Activated CD4-positive, alpha-beta memory T cell treated with anti-CD3 and anti-CD28 coated beads for 36 hours (primary cell): ENCODE measurements at regions not wholly inside any gene's neighbourhood (a gene's known extent, or its start where the extent isn't known, plus 50 kb on each side); places are given as distances from the start of the nearest gene placed in this dataset.
"Not testable (repeated sequence)": the region's sequence is repeated elsewhere in the genome, so short reads cannot be mapped to it uniquely, and the experiment has no call there.

Source experiments
- CTCF ChIA-PET: fragments of 350-600 bp; sonication (Branson Sonifier 250); formaldehyde crosslinking; loops from one replicate; lab custom pipeline; 2021; ENCODE audit warnings: antibody characterized with exemption, inconsistent platforms; lab: Charles Lee
- POLR2A ChIA-PET: fragments of 350-600 bp; sonication (Branson Sonifier 250); formaldehyde crosslinking; loops from one replicate; lab custom pipeline; 2021; ENCODE audit warnings: antibody characterized with exemption; lab: Charles Lee
- DNase-seq: peaks from one replicate; pipeline ENCODE4 v3.0.0-alpha.2; 2020
- H3K27ac Mint-ChIP-seq: one replicate; pipeline ENCODE4 v1.8.0; 2021; ENCODE audit warnings: mixed read lengths
- H3K27me3 Mint-ChIP-seq: one replicate; pipeline ENCODE4 v1.8.0; 2021; ENCODE audit warnings: mixed read lengths
- H3K36me3 Mint-ChIP-seq: one replicate; pipeline ENCODE4 v1.8.0; 2021; ENCODE audit warnings: mixed read lengths
- H3K4me1 Mint-ChIP-seq: one replicate; pipeline ENCODE4 v1.8.0; 2021; ENCODE audit warnings: low read depth, mixed read lengths
- H3K4me3 Mint-ChIP-seq: one replicate; pipeline ENCODE4 v1.8.0; 2021; ENCODE audit warnings: mild to moderate bottlenecking, mixed read lengths
- H3K9me3 Mint-ChIP-seq: one replicate; pipeline ENCODE4 v1.8.0; 2021; ENCODE audit warnings: mixed read lengths
- intact Hi-C: fragments of 100-400 bp; cut with micrococcal nuclease; formaldehyde crosslinking; loops from one replicate; pipeline ENCODE4 v1.15.1; 2023

DNA sequence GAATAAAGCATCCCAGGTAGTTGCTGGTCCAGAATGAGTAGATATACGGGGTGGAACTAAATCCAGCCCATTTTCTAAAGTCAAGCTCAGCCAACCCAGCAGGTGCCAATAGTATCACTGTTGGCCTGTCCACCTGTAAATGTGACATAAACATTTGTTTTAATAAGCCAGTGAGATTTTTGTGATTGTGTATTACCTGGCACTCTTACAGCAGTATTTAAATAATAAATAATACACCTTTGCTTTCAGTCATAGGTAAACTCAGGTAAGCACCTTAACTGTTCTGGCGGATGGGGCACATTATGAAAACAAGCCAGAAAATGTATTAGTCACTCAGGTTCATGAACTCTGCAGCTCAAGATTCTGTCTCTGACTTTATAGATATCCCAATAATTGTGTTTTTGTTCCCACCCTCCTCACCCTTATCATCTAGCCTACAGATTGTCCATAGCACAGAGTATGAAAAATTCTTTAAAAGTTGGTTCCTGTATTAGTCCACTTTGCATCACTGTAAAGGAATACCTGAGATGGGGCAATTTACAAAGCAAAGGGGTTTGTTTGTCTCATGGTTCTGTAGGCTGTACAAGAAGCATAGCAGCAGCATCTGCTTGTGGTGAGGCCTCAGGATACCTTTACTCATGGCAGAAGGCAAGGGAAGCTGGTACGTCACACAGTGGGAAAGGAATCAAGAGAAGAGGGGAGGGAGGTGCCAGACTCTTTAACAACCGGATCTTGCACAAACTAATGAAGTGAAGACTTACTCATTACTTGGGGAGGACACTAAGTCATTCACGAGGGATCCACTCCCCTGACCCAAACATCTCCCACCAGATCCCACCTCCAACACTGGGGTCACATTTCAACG is 73.0 kb upstream of the CYRIA start:
- intact Hi-C loops, result no loop called here
- H3K36me3 Mint-ChIP-seq, result no peaks in the 10 kb centered on the region
- DNase-seq, result no peak
- POLR2A ChIA-PET, result no interaction called here
- H3K27me3 Mint-ChIP-seq, result peaks cover 11% of the 10 kb centered on the region
- CTCF ChIA-PET, result no interaction called here
- H3K9me3 Mint-ChIP-seq, result no peaks in the 10 kb centered on the region
- no peaks in the 10 kb centered on the region for H3K4me1 Mint-ChIP-seq
- no peak overlapping the region for H3K27ac Mint-ChIP-seq
- H3K4me3 Mint-ChIP-seq, result no peak overlapping the region

GRCh38 chr2:16737812-16738211 is 72.2 kb upstream of the CYRIA start:
- ChIA-PET CTCF (no interaction called here), POLR2A (no interaction called here)
- Mint-ChIP-seq H3K4me3 (no peak overlapping the region), H3K4me1 (no peaks in the 10 kb centered on the region), H3K36me3 (no peaks in the 10 kb centered on the region), H3K9me3 (no peaks in the 10 kb centered on the region), H3K27me3 (peaks cover 14% of the 10 kb centered on the region), H3K27ac (no peak overlapping the region)
- intact Hi-C loops, result no loop called here
- DNase-seq, result no peak

GRCh38 chr2:16736633-16737032 is 71.0 kb upstream of the CYRIA start:
- Mint-ChIP-seq H3K4me3 (no peak overlapping the region), H3K9me3 (no peaks in the 10 kb centered on the region), H3K36me3 (no peaks in the 10 kb centered on the region), H3K27ac (no peak overlapping the region), H3K27me3 (peaks cover 16% of the 10 kb centered on the region), H3K4me1 (no peaks in the 10 kb centered on the region)
- ChIA-PET CTCF (no interaction called here), POLR2A (no interaction called here)
- no peak for DNase-seq
- intact Hi-C loops, result no loop called here

DNA sequence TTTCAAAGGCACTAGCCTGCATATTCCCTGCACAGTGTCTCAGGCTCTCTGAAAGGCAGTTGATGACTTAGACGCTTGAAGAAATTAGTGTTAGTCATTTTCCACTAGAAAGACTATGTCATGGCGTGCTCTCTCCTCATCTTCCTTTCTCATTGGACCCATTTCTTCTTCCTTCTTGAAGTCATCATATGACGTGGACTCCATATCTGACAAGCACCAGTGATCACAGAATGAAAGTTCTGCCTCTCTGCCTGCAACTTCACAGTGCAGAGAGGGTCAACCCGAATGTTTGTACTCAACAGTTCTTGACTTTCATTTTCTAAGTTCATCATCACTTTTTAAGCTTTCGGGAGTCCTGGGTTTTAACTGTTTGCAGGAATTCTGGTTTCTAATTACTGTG is 63.7 kb upstream of the CYRIA start:
- no peaks in the 10 kb centered on the region for H3K9me3 Mint-ChIP-seq
- no peak overlapping the region for H3K4me3 Mint-ChIP-seq
- H3K4me1 Mint-ChIP-seq, result peaks cover 7% of the 10 kb centered on the region

GRCh38 chr2:16728351-16729136 is 62.9 kb upstream of the CYRIA start:
- intact Hi-C loops, result loop anchor here (1.0 to 5.0 kb wide), 2 partner anchors 19 to 1551 kb away; no protein-coding TSS in a partner anchor
- Mint-ChIP-seq H3K27ac (no peak overlapping the region), H3K36me3 (no peaks in the 10 kb centered on the region), H3K9me3 (no peaks in the 10 kb centered on the region), H3K4me1 (peaks cover 7% of the 10 kb centered on the region), H3K4me3 (no peak overlapping the region), H3K27me3 (peaks cover 13% of the 10 kb centered on the region)
- ChIA-PET CTCF (no interaction called here), POLR2A (no interaction called here)
- DNase-seq, result no peak

More for the DNA sequence above, 63.7 kb upstream of the CYRIA start:
- ChIA-PET CTCF (no interaction called here), POLR2A (no interaction called here)
- Mint-ChIP-seq H3K36me3 (no peaks in the 10 kb centered on the region), H3K27ac (no peak overlapping the region), H3K27me3 (peaks cover 15% of the 10 kb centered on the region)
- intact Hi-C loops, result loop anchor here (5.0 kb wide), 1 partner anchor 1552 kb away; no protein-coding TSS in a partner anchor
- no peak for DNase-seq

- H3K36me3 Mint-ChIP-seq, CTCF ChIA-PET, DNase-seq, H3K4me3 Mint-ChIP-seq, POLR2A ChIA-PET, H3K27ac Mint-ChIP-seq, H3K4me1 Mint-ChIP-seq, H3K9me3 Mint-ChIP-seq, H3K27me3 Mint-ChIP-seq: not testable (repeated sequence)
- intact Hi-C loops, result loop anchor here (1.0 to 5.0 kb wide), 2 partner anchors 19 to 1551 kb away; no protein-coding TSS in a partner anchor
These were observed 62.2 kb upstream of the CYRIA start for GRCh38 chr2:16727849-16728248.

DNA sequence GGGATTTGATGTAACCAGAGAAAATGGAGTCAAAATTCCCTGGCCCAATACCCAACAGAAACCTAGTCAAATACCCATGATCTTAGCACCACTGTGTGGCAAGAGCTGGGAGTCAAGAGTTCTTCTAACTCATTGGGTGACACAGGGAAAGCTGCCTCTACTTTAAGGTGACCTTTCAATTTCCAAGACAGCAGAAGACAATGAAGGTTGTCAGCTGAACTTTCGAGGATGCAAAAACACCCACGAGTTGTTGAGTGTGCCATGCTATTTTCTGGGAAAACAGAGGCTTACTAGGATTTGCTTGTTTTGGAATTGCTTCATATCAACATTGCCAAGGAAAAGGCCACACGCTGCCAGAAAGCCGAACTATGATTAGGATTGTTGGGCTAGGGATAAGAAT is 61.6 kb upstream of the CYRIA start:
- POLR2A ChIA-PET, result no interaction called here

GRCh38 chr2:16726577-16726976 is 60.9 kb upstream of the CYRIA start:
- H3K4me1 Mint-ChIP-seq, result peaks cover 7% of the 10 kb centered on the region
- H3K9me3 Mint-ChIP-seq, result no peaks in the 10 kb centered on the region
- H3K36me3 Mint-ChIP-seq, result no peaks in the 10 kb centered on the region
- peaks cover 8% of the 10 kb centered on the region for H3K27me3 Mint-ChIP-seq
- intact Hi-C loops, result loop anchor here (5.0 kb wide), 1 partner anchor 1549 kb away; no protein-coding TSS in a partner anchor
- H3K27ac Mint-ChIP-seq, result no peak overlapping the region
- DNase-seq, result no peak
- no peak overlapping the region for H3K4me3 Mint-ChIP-seq
- ChIA-PET POLR2A (no interaction called here), CTCF (no interaction called here)

More for the DNA sequence above, 61.6 kb upstream of the CYRIA start:
- intact Hi-C loops, result loop anchor here (5.0 kb wide), 1 partner anchor 1550 kb away; no protein-coding TSS in a partner anchor
- H3K27ac Mint-ChIP-seq, result no peak overlapping the region
- H3K4me3 Mint-ChIP-seq, result no peak overlapping the region
- H3K36me3 Mint-ChIP-seq, result no peaks in the 10 kb centered on the region
- peaks cover 7% of the 10 kb centered on the region for H3K4me1 Mint-ChIP-seq
- no peaks in the 10 kb centered on the region for H3K9me3 Mint-ChIP-seq
- CTCF ChIA-PET, result no interaction called here
- no peak for DNase-seq
- H3K27me3 Mint-ChIP-seq, result peaks cover 8% of the 10 kb centered on the region

- DNase-seq, result no peak
- ChIA-PET CTCF (no interaction called here), POLR2A (no interaction called here)
- no peak overlapping the region for H3K27ac Mint-ChIP-seq
- H3K4me3 Mint-ChIP-seq, result no peak overlapping the region
- H3K9me3 Mint-ChIP-seq, result no peaks in the 10 kb centered on the region
- intact Hi-C loops, result loop anchor here (5.0 kb wide), 1 partner anchor 1549 kb away; no protein-coding TSS in a partner anchor
- H3K4me1 Mint-ChIP-seq, result peaks cover 7% of the 10 kb centered on the region
- no peaks in the 10 kb centered on the region for H3K36me3 Mint-ChIP-seq
- peaks cover 9% of the 10 kb centered on the region for H3K27me3 Mint-ChIP-seq
These were observed 60.5 kb upstream of the CYRIA start for GRCh38 chr2:16726147-16726546.

GRCh38 chr2:16725549-16725948 is 59.9 kb upstream of the CYRIA start:
- ChIA-PET POLR2A (no interaction called here), CTCF (no interaction called here)
- intact Hi-C loops, result loop anchor here (5.0 kb wide), 1 partner anchor 1548 kb away; no protein-coding TSS in a partner anchor
- no peak for DNase-seq
- H3K4me1 Mint-ChIP-seq, result peaks cover 7% of the 10 kb centered on the region
- no peaks in the 10 kb centered on the region for H3K36me3 Mint-ChIP-seq
- no peak overlapping the region for H3K27ac Mint-ChIP-seq
- no peak overlapping the region for H3K4me3 Mint-ChIP-seq
- no peaks in the 10 kb centered on the region for H3K9me3 Mint-ChIP-seq
- peaks cover 10% of the 10 kb centered on the region for H3K27me3 Mint-ChIP-seq

- H3K4me1 Mint-ChIP-seq, result no peaks in the 10 kb centered on the region
- POLR2A ChIA-PET, result no interaction called here
- H3K9me3 Mint-ChIP-seq, result no peaks in the 10 kb centered on the region
- H3K27me3 Mint-ChIP-seq, result peaks cover 10% of the 10 kb centered on the region
- H3K36me3 Mint-ChIP-seq, result no peaks in the 10 kb centered on the region
- CTCF ChIA-PET, result no interaction called here
- no peak for DNase-seq
- intact Hi-C loops, result no loop called here
- no peak overlapping the region for H3K4me3 Mint-ChIP-seq
- no peak overlapping the region for H3K27ac Mint-ChIP-seq
These were observed 57.0 kb upstream of the CYRIA start for GRCh38 chr2:16722677-16723076.

GRCh38 chr2:16722126-16722525 is 56.5 kb upstream of the CYRIA start:
- intact Hi-C loops, result no loop called here
- Mint-ChIP-seq H3K4me1 (no peaks in the 10 kb centered on the region), H3K36me3 (no peaks in the 10 kb centered on the region), H3K9me3 (no peaks in the 10 kb centered on the region), H3K4me3 (no peak overlapping the region), H3K27me3 (peaks cover 10% of the 10 kb centered on the region), H3K27ac (no peak overlapping the region)
- ChIA-PET CTCF (no interaction called here), POLR2A (no interaction called here)
- no peak for DNase-seq
